Activated CD4-positive, alpha-beta memory T cell treated with anti-CD3 and anti-CD28 coated beads, Interleukin-2, amount 10 ng/mL, durations not matched to agents 7 days and 5 days (primary cell): ENCODE measurements at regions not wholly inside any gene's neighbourhood (a gene's known extent, or its start where the extent isn't known, plus 50 kb on each side); places are given as distances from the start of the nearest gene placed in this dataset.

Experiments used
- CTCF ChIA-PET: fragments of 350-600 bp; sonication (Branson Sonifier 250); formaldehyde crosslinking; loops from one replicate; lab custom pipeline; 2021; ENCODE audit warnings: antibody characterized with exemption, inconsistent platforms; lab: Charles Lee
- POLR2A ChIA-PET: fragments of 350-600 bp; sonication (Branson Sonifier 250); formaldehyde crosslinking; loops from one replicate; lab custom pipeline; 2021; ENCODE audit warnings: antibody characterized with exemption; lab: Charles Lee
- DNase-seq: peaks from one replicate; pipeline ENCODE4 v3.0.0-alpha.2; 2020
- H3K27ac Mint-ChIP-seq: one replicate; pipeline ENCODE4 v1.8.0; 2021; ENCODE audit warnings: mild to moderate bottlenecking, mixed read lengths
- H3K27me3 Mint-ChIP-seq: one replicate; pipeline ENCODE4 v1.8.0; 2021; ENCODE audit warnings: mixed read lengths
- H3K36me3 Mint-ChIP-seq: one replicate; pipeline ENCODE4 v1.8.0; 2021; ENCODE audit warnings: low read depth, mixed read lengths
- H3K4me1 Mint-ChIP-seq: one replicate; pipeline ENCODE4 v1.8.0; 2021; ENCODE audit warnings: mixed read lengths
- H3K4me3 Mint-ChIP-seq: one replicate; pipeline ENCODE4 v1.8.0; 2021; ENCODE audit warnings: mild to moderate bottlenecking, mixed read lengths
- H3K9me3 Mint-ChIP-seq: one replicate; pipeline ENCODE4 v1.8.0; 2021; ENCODE audit warnings: mixed read lengths

GRCh38 chr3:22615790-22616189 lies 587.3 kb upstream of the UBE2E2 start:
- no peak for DNase-seq
- Mint-ChIP-seq H3K4me3 (no peak overlapping the region), H3K9me3 (peaks cover 3% of the 10 kb centered on the region), H3K36me3 (no peaks in the 10 kb centered on the region), H3K4me1 (no peaks in the 10 kb centered on the region), H3K27ac (no peak overlapping the region), H3K27me3 (no peaks in the 10 kb centered on the region)
- CTCF ChIA-PET: no interaction called here
- POLR2A ChIA-PET: no interaction called here

GRCh38 chr3:22617372-22617771 lies 585.8 kb upstream of the UBE2E2 start:
- CTCF ChIA-PET: no interaction called here
- H3K4me1 Mint-ChIP-seq: no peaks in the 10 kb centered on the region
- no peaks in the 10 kb centered on the region for H3K36me3 Mint-ChIP-seq
- H3K27ac Mint-ChIP-seq: no peak overlapping the region
- peaks cover 3% of the 10 kb centered on the region for H3K9me3 Mint-ChIP-seq
- no peaks in the 10 kb centered on the region for H3K27me3 Mint-ChIP-seq
- DNase-seq: no peak
- no peak overlapping the region for H3K4me3 Mint-ChIP-seq
- POLR2A ChIA-PET: no interaction called here

- H3K4me3 Mint-ChIP-seq: no peak overlapping the region
- CTCF ChIA-PET: no interaction called here
- H3K4me1 Mint-ChIP-seq: no peaks in the 10 kb centered on the region
- no peak for DNase-seq
- H3K36me3 Mint-ChIP-seq: no peaks in the 10 kb centered on the region
- POLR2A ChIA-PET: no interaction called here
- H3K27me3 Mint-ChIP-seq: no peaks in the 10 kb centered on the region
- H3K27ac Mint-ChIP-seq: no peak overlapping the region
- H3K9me3 Mint-ChIP-seq: peaks cover 8% of the 10 kb centered on the region
These were observed 582.6 kb upstream of the UBE2E2 start for GRCh38 chr3:22620498-22620897.

GRCh38 chr3:22621205-22621809 lies 581.8 kb upstream of the UBE2E2 start:
- Mint-ChIP-seq H3K27ac (no peak overlapping the region), H3K27me3 (no peaks in the 10 kb centered on the region), H3K36me3 (no peaks in the 10 kb centered on the region), H3K9me3 (peaks cover 8% of the 10 kb centered on the region), H3K4me1 (no peaks in the 10 kb centered on the region), H3K4me3 (no peak overlapping the region)
- ChIA-PET CTCF (no interaction called here), POLR2A (no interaction called here)
- no peak for DNase-seq

GRCh38 chr3:22627993-22628499 lies 575.1 kb upstream of the UBE2E2 start:
- Mint-ChIP-seq H3K36me3 (no peaks in the 10 kb centered on the region), H3K4me3 (no peak overlapping the region), H3K4me1 (no peaks in the 10 kb centered on the region), H3K27me3 (no peaks in the 10 kb centered on the region), H3K27ac (no peak overlapping the region), H3K9me3 (peaks cover 14% of the 10 kb centered on the region)
- DNase-seq: no peak
- CTCF ChIA-PET: no interaction called here
- POLR2A ChIA-PET: no interaction called here

GRCh38 chr3:22632536-22632935 lies 570.6 kb upstream of the UBE2E2 start:
- H3K27ac Mint-ChIP-seq: no peak overlapping the region
- peaks cover 8% of the 10 kb centered on the region for H3K9me3 Mint-ChIP-seq
- H3K27me3 Mint-ChIP-seq: no peaks in the 10 kb centered on the region
- no peak overlapping the region for H3K4me3 Mint-ChIP-seq
- DNase-seq: no peak
- ChIA-PET CTCF (interaction anchor here (0.6 kb wide), 1 partner anchor 8 kb away, joined by 4 read pairs; no protein-coding TSS in a partner anchor), POLR2A (no interaction called here)
- H3K4me1 Mint-ChIP-seq: no peaks in the 10 kb centered on the region
- no peaks in the 10 kb centered on the region for H3K36me3 Mint-ChIP-seq

GRCh38 chr3:22634433-22634832 lies 568.7 kb upstream of the UBE2E2 start:
- CTCF ChIA-PET: no interaction called here
- POLR2A ChIA-PET: no interaction called here

GRCh38 chr3:22659651-22660475 lies 543.3 kb upstream of the UBE2E2 start:
- Mint-ChIP-seq H3K36me3 (no peaks in the 10 kb centered on the region), H3K4me1 (no peaks in the 10 kb centered on the region), H3K9me3 (peaks cover 19% of the 10 kb centered on the region), H3K27ac (no peak overlapping the region), H3K4me3 (no peak overlapping the region), H3K27me3 (no peaks in the 10 kb centered on the region)
- DNase-seq: no peak
- ChIA-PET CTCF (no interaction called here), POLR2A (no interaction called here)

More at GRCh38 chr3:22634433-22634832, 568.7 kb upstream of the UBE2E2 start:
- peaks cover 18% of the 10 kb centered on the region for H3K9me3 Mint-ChIP-seq
- no peaks in the 10 kb centered on the region for H3K36me3 Mint-ChIP-seq
- H3K4me3 Mint-ChIP-seq: no peak overlapping the region
- H3K27me3 Mint-ChIP-seq: no peaks in the 10 kb centered on the region
- no peak for DNase-seq
- no peaks in the 10 kb centered on the region for H3K4me1 Mint-ChIP-seq
- H3K27ac Mint-ChIP-seq: no peak overlapping the region

- POLR2A ChIA-PET: no interaction called here
- Mint-ChIP-seq H3K4me3 (no peak overlapping the region), H3K9me3 (peaks cover 19% of the 10 kb centered on the region), H3K27ac (no peak overlapping the region), H3K4me1 (no peaks in the 10 kb centered on the region), H3K27me3 (no peaks in the 10 kb centered on the region), H3K36me3 (no peaks in the 10 kb centered on the region)
- DNase-seq: no peak
- CTCF ChIA-PET: no interaction called here
These were observed 542.5 kb upstream of the UBE2E2 start for GRCh38 chr3:22660606-22661005.

- H3K9me3 Mint-ChIP-seq: peaks cover 16% of the 10 kb centered on the region
- no peak overlapping the region for H3K27ac Mint-ChIP-seq
- H3K4me1 Mint-ChIP-seq: no peaks in the 10 kb centered on the region
- ChIA-PET POLR2A (no interaction called here), CTCF (no interaction called here)
- H3K36me3 Mint-ChIP-seq: no peaks in the 10 kb centered on the region
- H3K27me3 Mint-ChIP-seq: no peaks in the 10 kb centered on the region
- no peak overlapping the region for H3K4me3 Mint-ChIP-seq
- DNase-seq: no peak
These were observed 541.9 kb upstream of the UBE2E2 start for GRCh38 chr3:22661121-22661700.

- ChIA-PET CTCF (no interaction called here), POLR2A (no interaction called here)
- Mint-ChIP-seq H3K27ac (no peak overlapping the region), H3K4me3 (no peak overlapping the region), H3K36me3 (no peaks in the 10 kb centered on the region), H3K27me3 (no peaks in the 10 kb centered on the region), H3K9me3 (peaks cover 7% of the 10 kb centered on the region), H3K4me1 (no peaks in the 10 kb centered on the region)
- DNase-seq: no peak
These were observed 537.6 kb upstream of the UBE2E2 start for GRCh38 chr3:22665528-22665927.

GRCh38 chr3:22666736-22667135 lies 536.4 kb upstream of the UBE2E2 start:
- no peak overlapping the region for H3K4me3 Mint-ChIP-seq
- DNase-seq: no peak
- no peaks in the 10 kb centered on the region for H3K27me3 Mint-ChIP-seq
- H3K36me3 Mint-ChIP-seq: no peaks in the 10 kb centered on the region
- no peak overlapping the region for H3K27ac Mint-ChIP-seq
- peaks cover 3% of the 10 kb centered on the region for H3K9me3 Mint-ChIP-seq
- ChIA-PET POLR2A (no interaction called here), CTCF (no interaction called here)
- no peaks in the 10 kb centered on the region for H3K4me1 Mint-ChIP-seq

- no peak for DNase-seq
- Mint-ChIP-seq H3K9me3 (peaks cover 3% of the 10 kb centered on the region), H3K4me3 (no peak overlapping the region), H3K4me1 (no peaks in the 10 kb centered on the region), H3K27ac (no peak overlapping the region), H3K36me3 (no peaks in the 10 kb centered on the region), H3K27me3 (no peaks in the 10 kb centered on the region)
- ChIA-PET CTCF (no interaction called here), POLR2A (no interaction called here)
These were observed 531.3 kb upstream of the UBE2E2 start for GRCh38 chr3:22671848-22672247.
